ENCODE measurements at regions not wholly inside any gene's neighbourhood (a gene's known extent, or its start where the extent isn't known, plus 50 kb on each side); places are given as distances from the start of the nearest gene placed in this dataset.
"Not testable (repeated sequence)": the region's sequence is repeated elsewhere in the genome, so short reads cannot be mapped to it uniquely, and the experiment has no call there.

DNA sequence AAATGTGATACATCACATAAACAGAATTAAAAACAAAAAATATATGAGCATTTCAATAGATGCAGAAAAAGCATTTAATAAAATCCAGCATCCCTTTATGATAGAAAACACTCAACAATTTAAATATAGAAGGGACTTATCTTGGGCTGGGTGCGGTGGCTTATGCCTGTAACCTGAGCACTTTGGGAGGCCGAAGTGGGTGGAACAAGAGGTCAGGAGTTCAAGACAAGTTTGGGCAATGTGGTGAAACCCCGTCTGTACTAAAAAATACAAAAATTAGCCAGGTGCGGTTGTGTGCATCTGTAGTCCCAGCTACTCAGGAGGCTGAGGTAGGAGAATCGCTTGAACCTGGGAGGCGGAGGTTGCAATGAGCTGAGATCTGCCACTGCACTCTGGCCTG lies 409.1 kb downstream of the ICE1 start:
- not testable (repeated sequence) for DNase-seq

DNA sequence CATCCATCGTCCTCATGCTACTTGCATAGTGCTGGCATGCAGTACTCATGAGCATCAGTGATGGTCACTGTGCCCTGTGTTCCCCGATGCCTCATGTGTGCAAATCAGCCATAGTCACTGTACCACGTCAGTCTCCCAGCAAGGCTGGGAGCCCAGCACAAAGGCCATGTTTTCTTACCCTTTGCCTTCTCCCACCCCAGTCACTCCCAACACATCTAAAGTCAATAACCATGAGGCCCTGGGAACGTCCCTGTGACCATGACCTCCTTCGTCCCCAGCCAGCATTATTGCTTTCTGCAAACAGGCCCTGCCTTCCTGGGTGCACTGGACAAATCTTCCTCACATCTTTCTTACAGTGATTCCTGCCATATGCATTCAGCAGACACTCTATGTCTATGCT lies 406.1 kb downstream of the ICE1 start:
- no peak for DNase-seq

DNA sequence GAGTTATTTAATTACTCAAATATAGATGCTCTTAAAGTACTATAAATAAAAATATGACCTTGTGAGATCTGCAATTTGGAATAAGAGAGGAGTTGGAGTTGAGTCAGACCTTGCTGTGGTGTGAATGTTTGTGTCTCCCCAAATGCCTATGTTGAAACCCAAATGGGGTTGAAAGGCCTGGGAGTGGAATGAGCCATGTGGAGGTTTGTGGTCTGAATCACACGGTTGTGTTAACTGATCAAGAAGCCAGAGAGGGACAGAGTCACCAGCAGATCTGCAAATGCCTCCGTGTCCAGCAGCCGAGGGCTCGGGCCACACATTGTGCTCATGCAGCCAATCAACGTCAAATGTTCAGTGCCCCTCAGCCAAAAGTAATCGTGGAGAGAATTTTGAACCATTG lies 404.4 kb downstream of the ICE1 start:
- no peak for DNase-seq

DNA sequence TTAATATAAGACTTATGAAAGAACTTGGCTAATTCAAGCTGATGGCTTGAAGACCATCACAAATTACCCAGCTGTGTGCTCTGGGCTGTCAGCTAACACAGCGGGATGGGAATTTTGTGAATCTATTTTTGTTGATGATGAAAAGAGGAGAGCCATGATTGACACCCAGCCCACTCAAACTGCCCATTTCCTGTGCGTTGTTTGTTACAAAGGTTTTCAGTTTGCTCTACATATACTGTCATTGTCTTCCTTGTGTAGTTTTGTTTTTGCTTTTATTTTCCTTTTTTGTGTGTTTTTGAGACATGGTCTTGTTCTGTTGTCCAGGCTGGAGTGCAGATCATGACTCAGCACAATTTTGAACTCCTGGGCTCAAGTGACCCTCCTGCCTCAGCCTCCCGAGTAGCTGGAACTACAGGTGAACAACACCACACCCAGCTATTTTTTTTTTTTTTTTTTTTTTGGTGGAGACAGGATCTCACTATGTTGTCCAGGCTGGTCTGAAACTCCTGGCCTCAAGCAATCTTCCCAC lies 400.3 kb downstream of the ICE1 start:
- no peak for DNase-seq

DNA sequence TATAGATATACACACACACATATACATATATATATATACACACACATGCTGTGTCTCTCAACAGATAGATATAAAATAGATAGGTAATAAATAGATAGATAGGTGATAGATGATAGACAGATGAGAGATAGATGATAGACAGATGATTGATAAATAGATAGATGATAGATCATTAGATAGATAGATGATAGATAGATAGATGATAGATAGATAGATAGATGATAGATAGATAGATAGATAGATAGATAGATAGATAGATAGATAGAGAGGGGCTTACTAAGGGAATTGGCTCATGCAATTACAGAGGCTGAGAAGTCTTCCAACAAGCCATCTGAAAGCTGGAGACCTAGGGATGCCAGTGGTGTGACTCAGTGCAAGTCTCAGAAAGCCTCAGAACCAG lies 394.5 kb downstream of the ICE1 start:
- no peak for DNase-seq

DNA sequence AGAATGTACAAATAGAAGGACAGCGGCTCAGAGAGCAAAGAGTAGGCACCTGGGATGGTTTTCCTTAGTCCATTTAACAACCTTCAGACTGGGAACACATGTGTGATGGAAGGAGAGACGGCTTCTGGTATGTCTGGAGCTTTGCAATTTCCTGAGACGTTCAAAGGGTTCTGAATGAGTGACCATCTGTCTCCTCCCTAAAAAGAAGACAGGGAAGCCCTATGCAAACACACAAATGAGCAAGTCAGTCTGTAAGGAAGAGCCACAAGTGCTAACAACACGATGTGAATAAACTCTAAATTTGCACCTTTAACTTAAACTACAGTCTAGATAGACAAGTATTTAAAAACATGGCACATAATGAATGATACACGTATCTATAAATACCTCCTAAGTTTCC lies 391.0 kb downstream of the ICE1 start:
- DNase-seq, result no peak

DNA sequence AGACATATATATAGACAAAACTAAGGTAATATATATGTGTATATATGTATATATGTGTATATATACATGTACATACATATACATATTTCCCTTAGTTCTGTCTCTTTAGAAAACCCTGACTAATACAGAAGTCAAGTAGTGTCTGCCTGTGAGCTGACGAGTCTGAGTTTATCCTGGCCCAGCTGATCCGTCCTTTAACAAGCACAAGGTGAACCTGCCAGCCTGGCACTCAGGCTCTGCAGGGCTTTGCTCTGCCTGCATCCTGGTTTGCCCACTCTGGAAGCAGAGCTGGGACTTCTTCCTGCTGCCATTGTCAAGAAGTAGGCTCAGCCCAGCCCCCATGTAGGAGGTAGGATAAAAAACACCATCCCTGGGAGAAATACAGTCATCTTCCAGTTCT lies 388.0 kb downstream of the ICE1 start:
- DNase-seq, result no peak

DNA sequence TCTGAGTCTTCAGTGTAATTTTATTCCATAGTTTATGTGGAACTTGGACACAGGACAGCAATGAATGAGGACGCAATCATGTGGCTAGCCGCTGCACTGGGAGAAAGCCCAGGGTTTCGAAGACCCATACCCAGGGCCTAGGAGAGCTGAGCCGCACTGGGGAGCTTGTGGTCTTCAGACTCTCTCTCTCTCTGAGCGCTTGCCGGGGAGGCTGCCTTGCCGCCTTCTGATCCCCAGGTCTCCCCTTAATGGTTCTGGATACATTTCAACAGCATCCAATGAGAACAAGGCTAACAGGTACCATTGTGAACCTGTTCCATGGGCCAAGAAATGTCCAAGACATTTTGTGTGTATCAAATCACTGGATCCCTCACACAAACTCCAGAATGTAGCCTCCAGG lies 383.4 kb downstream of the ICE1 start:
- no peak for DNase-seq

DNA sequence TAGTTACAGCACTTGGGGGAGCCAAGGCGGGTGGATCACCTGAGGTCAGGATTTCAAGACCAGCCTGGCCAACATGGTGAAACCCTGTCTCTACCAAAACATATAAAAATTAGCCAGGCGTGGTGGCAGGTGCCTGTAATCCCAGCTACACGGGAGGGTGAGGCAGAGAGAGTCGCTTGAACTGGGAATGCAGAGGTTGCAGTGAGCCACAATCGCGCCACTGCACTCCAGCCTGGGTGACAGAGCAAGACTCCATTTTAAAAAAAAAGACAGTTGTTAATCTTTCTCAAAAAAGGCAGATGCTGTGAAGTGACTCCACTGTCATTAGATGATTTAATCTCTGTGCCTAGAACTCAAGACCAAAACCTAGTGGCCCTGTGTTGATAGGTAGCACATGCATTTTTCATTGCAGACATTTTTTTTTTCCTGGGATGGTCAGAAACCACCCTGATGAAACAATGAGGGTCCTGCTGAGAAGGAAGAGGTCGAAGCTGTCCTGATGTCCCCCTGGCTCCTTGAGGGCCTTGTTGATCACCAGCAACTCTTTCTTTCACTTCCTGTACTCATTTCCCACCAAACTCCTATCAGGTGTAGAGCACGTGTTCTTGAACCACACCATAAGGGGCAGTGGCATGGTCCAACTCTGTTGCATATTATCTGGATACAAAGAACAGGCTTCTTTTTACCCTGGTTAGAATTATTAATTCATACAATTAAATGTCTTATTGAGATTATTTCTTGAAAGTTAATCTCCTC lies 382.2 kb downstream of the ICE1 start:
- no peak for DNase-seq

DNA sequence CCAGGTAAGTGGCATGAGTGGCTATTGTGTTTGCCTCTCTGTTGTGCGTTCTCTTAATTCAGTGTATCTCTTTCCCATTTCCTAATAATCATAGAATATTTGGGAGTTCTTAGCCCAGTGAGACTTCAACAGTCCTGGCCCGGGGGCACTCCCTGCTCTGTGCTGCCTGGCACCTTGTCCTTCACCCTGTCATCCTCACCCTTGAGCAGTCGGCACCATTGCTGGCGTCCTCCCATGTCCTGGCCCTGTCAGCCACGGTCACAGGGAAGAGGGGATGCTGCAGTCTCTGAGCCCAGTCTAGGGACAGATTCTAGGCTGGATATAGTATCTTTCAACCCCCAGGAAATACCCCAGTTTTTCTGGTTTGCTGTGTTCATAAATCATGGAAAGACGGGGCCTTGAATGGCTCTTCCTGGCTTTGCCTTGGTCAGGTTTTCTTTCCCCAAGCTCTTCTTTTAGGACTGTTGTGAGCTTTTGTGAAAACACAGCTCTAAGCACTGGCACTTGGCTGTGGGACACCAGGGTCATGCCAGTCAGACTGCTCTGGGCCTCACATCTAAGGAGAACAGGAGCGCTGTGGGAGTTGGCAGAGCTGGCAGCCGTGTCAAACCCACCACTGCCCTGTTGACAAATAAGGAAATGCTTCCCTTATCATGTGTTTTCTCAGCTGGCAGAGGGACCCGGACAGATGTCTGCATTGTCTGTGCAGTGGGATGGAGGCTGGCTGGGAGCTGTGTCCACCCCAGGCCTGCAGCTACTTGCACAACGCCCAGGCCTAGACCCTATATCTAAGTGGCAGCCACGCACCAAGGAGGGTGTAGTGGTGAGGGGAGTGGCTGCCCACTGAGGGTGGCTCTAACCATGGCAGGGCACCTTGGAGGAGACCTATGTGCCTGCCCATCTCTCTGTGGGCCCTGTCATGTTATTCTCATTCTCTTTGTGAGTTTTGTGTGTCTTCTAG lies 378.6 kb downstream of the ICE1 start:
- DNase-seq, result no peak

DNA sequence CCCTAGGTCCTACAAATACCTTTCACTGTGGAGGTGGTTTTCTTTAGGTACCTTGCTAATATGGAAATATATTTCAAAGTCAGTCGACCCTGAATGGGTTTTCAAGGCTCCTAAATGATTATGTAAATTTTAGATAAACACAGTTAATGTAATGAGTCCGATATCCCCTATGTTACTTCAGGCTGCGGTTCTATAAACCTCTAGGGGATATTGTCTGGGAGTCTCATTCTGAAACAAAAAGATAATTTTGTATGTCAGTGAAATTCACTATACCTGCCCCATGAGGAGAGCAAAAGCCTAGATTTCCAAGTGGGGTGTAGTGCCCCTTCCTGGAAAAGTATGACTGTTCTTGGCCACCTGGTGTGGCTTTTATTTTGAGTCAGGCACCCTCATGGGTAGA lies 377.3 kb downstream of the ICE1 start:
- no peak for DNase-seq

DNA sequence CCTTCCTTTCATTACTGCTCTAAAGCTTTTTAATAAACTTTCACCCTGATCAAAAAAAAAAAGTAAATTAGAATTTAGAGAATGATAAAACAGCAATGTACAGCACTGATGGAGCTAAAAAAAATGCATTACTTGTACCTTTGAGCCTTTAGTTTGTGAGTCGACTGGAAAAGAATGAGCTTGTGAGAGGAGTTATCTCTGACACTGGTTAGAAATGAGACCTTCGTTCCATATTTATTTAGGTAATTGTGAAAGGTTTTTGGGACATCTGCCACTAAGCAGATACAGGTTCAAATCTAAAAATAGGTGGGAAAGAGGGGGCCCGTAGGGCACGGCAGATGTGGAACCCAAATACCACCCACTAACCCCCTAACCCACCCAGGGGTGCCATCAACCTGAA lies 376.8 kb downstream of the ICE1 start:
- DNase-seq, result no peak

DNA sequence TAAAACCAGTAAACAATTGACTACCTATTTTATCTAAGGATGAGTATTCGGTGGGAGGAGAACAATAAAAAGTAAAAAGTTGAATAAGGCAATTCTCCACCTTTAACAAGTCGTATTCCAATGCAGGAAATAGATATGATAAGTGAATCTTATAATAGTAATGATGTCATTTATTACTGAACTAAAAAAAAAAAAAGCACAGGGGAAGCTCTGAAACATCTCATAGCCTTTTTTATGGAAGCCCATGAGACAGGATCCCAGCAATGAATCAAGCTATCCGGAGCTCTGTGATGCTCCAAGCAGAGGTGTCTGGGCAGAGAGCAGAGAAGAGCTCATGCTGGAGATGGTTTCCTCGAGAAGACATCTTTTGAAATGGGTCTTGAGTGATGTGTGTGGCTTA lies 376.0 kb downstream of the ICE1 start:
- DNase-seq, result no peak

DNA sequence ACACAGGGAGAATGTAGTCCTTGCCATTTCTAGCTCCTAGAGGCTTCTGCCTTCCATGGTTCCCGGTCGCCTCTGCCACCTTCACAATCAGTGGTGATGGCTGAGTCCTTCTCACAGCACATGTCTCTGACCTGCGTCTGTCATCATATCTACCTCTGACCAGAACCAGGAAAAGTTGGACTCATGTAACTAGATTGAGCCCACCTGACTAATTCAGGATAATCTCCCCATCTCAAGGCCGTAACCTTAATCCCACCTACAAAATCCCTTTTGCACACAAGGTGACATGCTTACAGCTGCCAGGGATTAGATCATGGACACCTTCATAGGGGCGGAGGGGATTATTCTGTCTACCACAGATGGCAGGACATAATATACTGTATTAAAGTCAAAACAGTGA lies 375.6 kb downstream of the ICE1 start:
- DNase-seq, result no peak

DNA sequence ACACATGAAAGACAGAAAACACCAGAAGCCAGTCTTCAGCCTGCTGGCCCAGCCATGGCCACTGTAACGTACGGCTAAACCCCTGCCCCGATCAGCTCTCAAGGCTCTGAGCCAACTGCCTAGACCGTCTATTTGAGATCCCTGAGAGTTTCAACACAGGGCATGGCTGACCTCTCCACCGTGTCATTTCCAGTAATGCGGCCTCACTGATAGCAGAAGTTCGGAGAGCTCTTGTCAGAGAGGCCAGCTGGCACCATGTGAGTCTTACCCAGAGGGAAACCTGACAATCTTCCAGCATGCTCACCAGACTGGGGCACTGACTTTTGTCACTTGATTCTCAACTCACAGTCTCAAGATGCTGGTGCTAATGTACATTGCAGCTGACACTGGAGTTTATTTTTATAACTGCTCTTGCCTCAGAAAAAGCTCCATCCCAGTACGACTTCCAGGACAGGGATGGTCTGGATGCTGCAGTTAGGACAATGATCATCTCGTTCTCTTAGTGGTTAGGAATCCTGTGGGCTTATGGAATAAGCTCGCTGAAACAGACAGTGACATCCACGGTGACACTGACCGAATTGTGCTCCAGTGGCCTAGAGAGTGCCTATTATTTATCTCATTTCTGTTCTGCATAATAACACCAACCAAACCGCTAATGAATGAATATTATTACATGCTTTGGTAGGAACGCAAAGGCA lies 372.7 kb downstream of the ICE1 start:
- DNase-seq, result no peak

DNA sequence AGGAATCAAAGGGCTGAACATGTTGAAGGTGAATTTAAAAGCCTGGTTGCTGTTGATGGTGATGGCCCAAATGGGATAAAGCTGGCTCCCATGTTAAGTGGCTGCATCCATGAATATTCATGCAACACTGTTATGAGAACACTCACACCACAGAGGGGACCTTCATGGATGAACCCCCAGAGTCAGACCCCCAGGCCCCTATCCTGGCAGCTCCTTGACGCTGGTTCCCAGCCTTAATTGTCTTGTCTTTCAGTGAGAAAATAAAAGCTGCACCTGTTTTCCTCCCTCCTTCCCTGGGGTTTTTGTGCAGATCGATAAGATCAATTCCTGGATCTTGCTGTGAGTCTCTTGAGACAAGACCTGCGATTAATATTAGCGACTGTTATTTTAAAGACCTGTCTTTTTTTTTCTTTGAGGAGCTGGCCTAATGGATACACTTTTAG lies 371.7 kb downstream of the ICE1 start:
- no peak for DNase-seq

DNA sequence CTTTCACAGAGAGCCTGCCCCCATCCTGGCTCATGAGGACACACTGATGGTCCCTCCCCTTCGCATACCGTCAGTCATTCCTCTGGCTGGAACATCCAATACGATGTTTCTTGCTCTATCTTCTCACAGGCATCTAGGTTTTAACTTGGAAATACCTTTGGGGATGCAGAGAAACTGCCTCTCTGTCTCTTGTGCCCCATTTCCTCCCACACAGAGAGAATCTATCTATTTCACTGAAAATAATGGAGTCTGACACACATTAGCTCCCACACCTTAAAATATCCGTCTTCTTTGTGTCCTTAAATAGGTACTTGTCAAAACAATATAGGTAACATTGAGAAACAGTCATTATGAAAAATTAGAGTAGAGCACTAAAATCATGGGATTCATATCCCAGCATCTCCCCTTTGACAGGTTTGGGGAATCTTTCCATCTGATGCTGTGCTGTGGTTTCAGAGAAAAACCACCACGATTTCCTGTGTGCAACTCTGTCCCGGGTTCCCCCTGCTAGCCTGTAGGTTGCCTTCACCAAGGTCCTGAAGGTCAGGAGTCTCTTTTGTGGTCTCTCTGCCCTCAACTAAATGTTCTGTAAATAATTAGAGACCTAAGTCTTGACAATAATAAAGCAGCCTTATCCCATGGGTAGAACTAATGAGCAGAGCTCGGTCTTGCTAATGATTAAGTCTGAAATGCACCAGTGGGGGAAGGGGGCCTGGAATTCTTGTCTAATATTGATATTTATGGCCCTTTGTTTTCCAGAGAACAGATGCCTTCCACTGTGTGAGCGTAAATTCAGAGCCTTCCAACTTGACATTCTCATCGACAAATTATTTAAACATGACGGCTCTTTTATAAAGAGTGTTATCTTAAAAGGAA lies 371.0 kb downstream of the ICE1 start:
- no peak for DNase-seq

DNA sequence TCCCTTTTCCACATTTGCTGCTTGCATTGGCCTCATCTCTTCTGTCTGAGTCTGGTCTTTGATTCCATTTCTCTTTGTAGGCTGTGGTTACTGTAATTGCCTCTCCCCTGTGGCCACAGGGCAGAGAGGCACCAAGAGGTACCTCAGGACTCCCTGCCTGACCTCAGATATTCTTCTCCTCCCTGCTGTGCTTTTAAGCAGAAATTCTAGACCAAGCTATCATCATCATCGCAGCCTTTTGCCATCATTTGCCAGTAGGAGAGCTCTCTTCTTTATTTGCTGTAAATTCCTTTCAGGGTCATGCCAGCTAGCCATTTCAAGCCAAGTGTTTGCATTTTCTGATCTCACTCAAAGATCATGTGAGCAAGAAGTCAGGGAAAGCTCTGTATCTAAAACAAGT lies 369.6 kb downstream of the ICE1 start:
- DNase-seq, result no peak

DNA sequence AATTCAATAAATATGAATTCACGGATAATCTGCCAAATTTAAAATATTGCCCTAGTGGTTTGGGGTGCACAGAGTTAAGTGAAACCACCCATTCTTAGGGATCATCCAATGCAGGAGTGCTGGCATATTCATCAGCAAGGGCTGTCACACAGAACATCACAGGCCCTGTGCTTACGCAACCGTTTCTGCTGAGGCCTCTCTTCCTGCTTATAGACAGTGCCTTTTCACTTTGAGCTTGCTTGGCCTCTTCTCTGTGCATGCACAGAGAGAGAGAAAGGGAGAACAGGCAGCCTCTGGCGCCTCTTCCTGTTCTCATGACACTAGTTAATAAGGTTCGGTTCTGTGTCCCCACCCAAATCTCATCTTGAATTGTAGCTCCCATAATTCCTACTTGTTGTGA lies 366.3 kb downstream of the ICE1 start:
- no peak for DNase-seq

DNA sequence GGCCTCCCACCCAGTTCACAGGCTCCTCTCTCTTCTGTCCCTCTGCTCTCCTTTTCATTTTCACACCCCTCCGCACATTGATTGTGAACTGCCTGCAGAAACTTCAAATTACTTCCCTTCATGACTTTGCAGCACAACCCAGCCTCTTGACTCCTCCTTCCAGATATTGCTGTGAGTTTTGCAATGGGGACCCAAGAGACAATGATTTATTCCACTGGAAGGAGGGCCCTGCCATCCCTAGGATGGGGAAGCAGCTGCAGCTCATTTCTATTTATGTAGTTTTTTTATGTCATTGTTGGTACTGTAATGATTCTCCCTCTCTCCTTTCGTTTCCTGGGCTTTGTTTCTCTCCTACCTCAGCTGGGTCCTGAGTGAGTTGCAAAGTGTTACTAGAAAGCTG lies 364.9 kb downstream of the ICE1 start:
- DNase-seq, result no peak

DNA sequence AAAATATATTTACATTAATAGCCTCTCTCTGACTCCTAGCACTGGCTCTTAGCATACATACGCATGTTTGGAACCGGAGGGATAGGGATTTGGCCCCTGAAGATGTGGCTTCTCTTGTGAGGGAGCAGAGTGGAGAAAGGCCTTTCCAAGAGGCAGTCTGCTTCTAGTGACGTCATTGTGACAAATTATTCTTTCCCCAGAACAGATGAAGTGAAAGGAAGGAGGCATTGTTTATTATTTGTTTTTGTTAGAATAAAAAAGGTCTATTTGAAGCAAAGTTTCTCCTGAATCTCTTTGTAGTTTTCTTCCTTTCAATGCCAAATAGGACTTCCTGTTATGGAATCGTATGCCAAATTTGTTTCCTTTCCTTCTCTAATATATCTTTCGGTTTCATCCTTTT lies 361.6 kb downstream of the ICE1 start:
- DNase-seq, result no peak

DNA sequence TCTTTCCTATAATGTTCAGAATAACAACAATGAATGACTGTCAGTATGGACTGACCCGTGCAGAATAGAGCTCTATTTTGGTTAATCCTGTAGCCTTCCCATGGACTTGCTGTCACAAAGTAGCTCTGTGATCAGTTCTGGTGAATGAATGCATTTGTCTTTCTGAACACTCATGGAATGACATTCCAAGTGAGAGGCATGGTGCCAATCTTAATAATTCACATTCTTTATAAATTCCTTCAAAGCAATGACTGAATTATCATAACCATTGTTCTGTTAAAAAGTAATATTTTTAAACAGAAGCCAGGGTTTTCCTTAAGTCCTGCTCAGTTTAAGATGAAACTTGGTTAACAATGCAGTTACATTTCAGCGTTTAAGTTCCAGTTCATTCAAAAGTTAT lies 360.5 kb downstream of the ICE1 start:
- no peak for DNase-seq

Measured in NCI-H1694 treated with DMSO at 0.1 percent for 48 hours (cell line).